CD4-positive, alpha-beta T cell (primary cell): ENCODE measurements at regions not wholly inside any gene's neighbourhood (a gene's known extent, or its start where the extent isn't known, plus 50 kb on each side); places are given as distances from the start of the nearest gene placed in this dataset.
"Not testable (repeated sequence)": the region's sequence is repeated elsewhere in the genome, so short reads cannot be mapped to it uniquely, and the experiment has no call there.

Experiments used
- ATAC-seq: fragments of 200-7000 bp; cut with Tn5 transposase; one replicate; pipeline ENCODE4 v1.10.0; 2022; ENCODE audit warnings: mild to moderate bottlenecking; ENCODE audit not compliant: poor library complexity
- CTCF ChIA-PET: fragments of 350-600 bp; sonication (Branson Sonifier 250); formaldehyde crosslinking; loops from one replicate; lab custom pipeline; 2021; ENCODE audit warnings: antibody characterized with exemption, inconsistent platforms; lab: Charles Lee
- POLR2A ChIA-PET: fragments of 350-600 bp; sonication (Branson Sonifier 250); formaldehyde crosslinking; loops from one replicate; lab custom pipeline; 2021; ENCODE audit warnings: antibody characterized with exemption, inconsistent platforms; lab: Charles Lee
- DNase-seq, 14 experiments: peaks; one replicate each; pipeline ENCODE4 v3.0.0-alpha.2; 2013 to 2020; ENCODE audit warnings: mixed read lengths in 2 of 14
- H3K27ac ChIP-seq, 2 donors: one replicate each; pipeline versions ENCODE4 v1.5.1 to v1.7.0; 2013; ENCODE audit warnings: low read length in 2 of 2, low read depth in 1 of 2, mild to moderate bottlenecking in 1 of 2
- H3K27me3 ChIP-seq, 2 experiments: 1 replicate in 1 of 2; 2 replicates in 1 of 2; pipeline versions ENCODE4 v1.6.1 to v1.7.0; 2013; ENCODE audit warnings: low read length in 2 of 2, control low read depth in 1 of 2, mild to moderate bottlenecking in 1 of 2, moderate library complexity in 1 of 2; ENCODE audit not compliant: insufficient read depth in 2 of 2, control insufficient read depth in 1 of 2
- H3K36me3 ChIP-seq: one replicate; pipeline ENCODE4 v1.6.1; 2013; ENCODE audit warnings: low read length, control low read depth; ENCODE audit not compliant: insufficient read depth
- H3K4me1 ChIP-seq: one replicate; pipeline ENCODE4 v1.6.1; 2013; ENCODE audit warnings: low read length, control low read depth; ENCODE audit not compliant: insufficient read depth
- H3K4me3 ChIP-seq: one replicate; pipeline ENCODE4 v1.5.1; 2013; ENCODE audit warnings: mild to moderate bottlenecking, low read length, moderate library complexity
- H3K9me3 ChIP-seq, 2 experiments: 1 replicate in 1 of 2; 2 replicates in 1 of 2; pipeline versions ENCODE4 v1.6.1 to v1.7.0; 2013; ENCODE audit warnings: low read length in 2 of 2, mild to moderate bottlenecking in 2 of 2, control low read depth in 1 of 2, moderate library complexity in 1 of 2; ENCODE audit not compliant: control insufficient read depth in 1 of 2, insufficient read depth in 1 of 2
- H3K27ac Mint-ChIP-seq: one replicate; pipeline ENCODE4 v1.8.0; 2020; ENCODE audit warnings: mixed read lengths
- H3K27me3 Mint-ChIP-seq: one replicate; pipeline ENCODE4 v1.8.0; 2021; ENCODE audit warnings: mixed read lengths
- H3K36me3 Mint-ChIP-seq: one replicate; pipeline ENCODE4 v1.8.0; 2021; ENCODE audit warnings: low read depth, mixed read lengths
- H3K4me1 Mint-ChIP-seq: one replicate; pipeline ENCODE4 v1.8.0; 2021; ENCODE audit warnings: low read depth, mixed read lengths
- H3K4me3 Mint-ChIP-seq: one replicate; pipeline ENCODE4 v1.8.0; 2020; ENCODE audit warnings: mild to moderate bottlenecking, mixed read lengths
- H3K9me3 Mint-ChIP-seq: one replicate; pipeline ENCODE4 v1.8.0; 2020; ENCODE audit warnings: mixed read lengths
- intact Hi-C, 2 experiments: fragments of 100-400 bp; cut with DNase I in 1 of 2; cut with micrococcal nuclease in 1 of 2; formaldehyde crosslinking; loops; one replicate each; pipeline versions ENCODE4 v1.15.1 to v1.9.0; 2023 to 2025; cut with DNase I, micrococcal nuclease

DNA sequence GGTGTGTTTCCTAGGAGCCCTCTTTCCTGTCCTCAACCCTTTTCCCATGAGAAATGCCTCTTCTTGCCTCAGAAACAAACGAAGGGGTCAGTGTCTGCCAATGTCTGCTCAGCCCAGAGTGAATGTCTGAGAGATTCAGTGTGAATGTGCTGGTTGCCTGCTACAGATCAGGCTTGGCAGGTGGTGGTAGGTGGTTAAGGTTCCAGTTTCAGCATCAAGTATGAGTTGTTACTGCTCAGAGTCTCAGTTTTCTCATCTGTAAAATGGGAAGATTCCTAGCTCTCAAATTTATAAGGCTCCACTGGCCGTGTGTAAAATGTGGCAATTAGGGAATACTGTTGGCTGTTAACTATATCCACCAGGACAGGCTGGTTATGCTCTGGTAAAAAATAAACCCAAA, 96.3 kb upstream of the PLGLB2 start:
- H3K27ac ChIP-seq, H3K4me3 Mint-ChIP-seq, POLR2A ChIA-PET, intact Hi-C loops, H3K27ac Mint-ChIP-seq, DNase-seq, H3K27me3 ChIP-seq, H3K4me1 ChIP-seq, H3K36me3 ChIP-seq, H3K4me1 Mint-ChIP-seq, H3K9me3 Mint-ChIP-seq, CTCF ChIA-PET, H3K27me3 Mint-ChIP-seq, ATAC-seq, H3K4me3 ChIP-seq, H3K36me3 Mint-ChIP-seq, H3K9me3 ChIP-seq: not testable (repeated sequence)

DNA sequence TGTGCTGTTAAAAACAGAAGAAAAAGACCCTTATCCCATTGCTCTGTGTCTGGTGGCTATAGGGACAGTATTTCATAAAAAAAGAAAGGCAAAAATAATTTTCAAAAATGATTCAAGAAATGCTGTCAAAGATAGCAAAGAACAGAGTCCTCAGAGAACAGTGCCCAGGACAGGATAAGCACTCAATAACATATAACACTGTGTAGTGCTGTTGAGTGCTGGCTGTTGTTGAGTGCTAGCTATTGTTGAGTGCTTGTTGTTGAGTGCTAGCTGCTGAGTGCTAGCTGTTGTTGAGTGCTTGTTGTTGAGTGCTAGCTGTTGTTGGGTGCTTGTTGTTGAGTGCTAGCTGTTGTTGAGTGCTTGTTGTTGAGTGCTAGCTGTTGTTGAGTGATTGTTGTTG, 94.5 kb upstream of the PLGLB2 start:
- DNase-seq, H3K4me1 Mint-ChIP-seq, H3K4me1 ChIP-seq, ATAC-seq, H3K4me3 ChIP-seq, POLR2A ChIA-PET, H3K9me3 ChIP-seq, CTCF ChIA-PET, H3K27ac Mint-ChIP-seq, intact Hi-C loops, H3K27me3 ChIP-seq, H3K27me3 Mint-ChIP-seq, H3K4me3 Mint-ChIP-seq, H3K27ac ChIP-seq, H3K9me3 Mint-ChIP-seq, H3K36me3 Mint-ChIP-seq, H3K36me3 ChIP-seq: not testable (repeated sequence)

DNA sequence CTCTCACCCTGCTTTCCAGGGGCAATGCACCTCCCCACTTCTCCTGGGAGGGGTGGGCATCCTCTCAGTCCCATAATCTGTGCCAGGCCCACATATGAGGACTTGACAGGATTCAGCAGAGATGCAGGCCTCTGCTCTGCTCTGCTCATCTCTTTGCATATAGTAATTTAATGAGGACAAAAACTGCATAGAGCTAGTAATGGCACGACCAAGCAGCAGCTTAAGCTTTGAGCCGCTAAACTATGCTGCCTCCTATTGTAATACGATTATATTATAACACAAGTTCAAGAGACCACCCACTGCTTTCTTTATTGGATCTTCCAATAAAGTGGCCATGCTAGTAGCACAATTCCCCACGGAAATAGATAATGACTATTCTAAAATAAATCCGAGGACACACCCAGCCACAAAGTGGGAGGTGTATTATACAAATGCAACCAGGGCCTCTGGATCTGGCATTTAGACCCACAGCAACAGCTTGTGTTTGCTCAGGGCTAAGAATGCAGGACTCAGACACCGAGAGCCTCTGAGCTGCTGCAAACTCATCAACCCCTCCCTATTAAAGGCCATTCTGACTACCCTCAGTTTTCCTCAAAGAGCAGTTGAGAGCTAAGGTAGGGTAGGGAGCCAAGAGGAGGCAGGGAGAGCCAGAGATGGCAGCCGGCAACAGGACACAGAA, 93.6 kb upstream of the PLGLB2 start:
- POLR2A ChIA-PET, H3K9me3 ChIP-seq, H3K27me3 Mint-ChIP-seq, H3K9me3 Mint-ChIP-seq, H3K4me1 ChIP-seq, H3K36me3 ChIP-seq, H3K27me3 ChIP-seq, H3K4me1 Mint-ChIP-seq, H3K27ac Mint-ChIP-seq, ATAC-seq, CTCF ChIA-PET, DNase-seq, H3K4me3 Mint-ChIP-seq, H3K36me3 Mint-ChIP-seq, intact Hi-C loops, H3K4me3 ChIP-seq, H3K27ac ChIP-seq: not testable (repeated sequence)

DNA sequence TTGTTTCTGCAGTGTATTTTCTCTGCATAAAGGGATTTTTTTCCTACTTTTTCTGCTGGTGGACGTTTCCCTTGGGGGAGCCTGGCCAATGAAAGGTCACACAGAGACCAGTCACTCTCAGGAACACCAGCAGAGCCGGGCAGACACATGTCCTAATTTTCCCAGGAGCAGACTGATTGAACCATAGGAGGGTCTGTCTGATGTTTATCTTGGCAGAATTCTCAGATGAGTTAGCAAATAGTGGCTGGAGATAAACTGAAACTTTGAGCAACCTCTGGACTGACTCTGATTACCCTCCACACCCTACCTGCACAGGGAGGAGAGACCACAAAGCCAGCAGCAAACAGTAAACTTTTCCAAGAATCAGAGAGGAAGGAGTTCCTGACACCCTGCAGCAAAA, 90.0 kb upstream of the PLGLB2 start:
- H3K9me3 ChIP-seq, ATAC-seq, intact Hi-C loops, H3K4me3 Mint-ChIP-seq, H3K27ac ChIP-seq, POLR2A ChIA-PET, H3K27ac Mint-ChIP-seq, DNase-seq, H3K36me3 ChIP-seq, H3K4me1 ChIP-seq, H3K4me3 ChIP-seq, H3K27me3 ChIP-seq, CTCF ChIA-PET, H3K4me1 Mint-ChIP-seq, H3K27me3 Mint-ChIP-seq, H3K9me3 Mint-ChIP-seq, H3K36me3 Mint-ChIP-seq: not testable (repeated sequence)

DNA sequence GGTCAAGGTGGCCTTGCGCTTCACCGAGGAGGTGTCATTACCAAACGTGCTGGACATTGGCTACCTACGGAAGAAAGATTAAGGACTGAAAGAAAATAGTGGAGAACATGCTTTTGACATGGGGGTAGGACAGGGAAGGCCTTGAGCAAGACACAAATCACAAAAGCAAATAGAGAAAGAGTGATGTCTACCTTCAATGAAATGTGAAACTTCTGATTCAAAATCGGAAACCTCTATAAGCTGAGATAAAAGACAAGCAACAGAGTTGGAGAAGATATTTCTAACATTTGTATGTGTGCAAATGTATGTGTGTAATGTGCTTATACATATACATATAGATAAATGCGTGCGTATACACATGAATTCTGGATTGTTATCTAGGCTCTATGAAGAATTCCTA, 89.5 kb upstream of the PLGLB2 start:
- intact Hi-C loops, ATAC-seq, H3K4me3 Mint-ChIP-seq: not testable (repeated sequence)

DNA sequence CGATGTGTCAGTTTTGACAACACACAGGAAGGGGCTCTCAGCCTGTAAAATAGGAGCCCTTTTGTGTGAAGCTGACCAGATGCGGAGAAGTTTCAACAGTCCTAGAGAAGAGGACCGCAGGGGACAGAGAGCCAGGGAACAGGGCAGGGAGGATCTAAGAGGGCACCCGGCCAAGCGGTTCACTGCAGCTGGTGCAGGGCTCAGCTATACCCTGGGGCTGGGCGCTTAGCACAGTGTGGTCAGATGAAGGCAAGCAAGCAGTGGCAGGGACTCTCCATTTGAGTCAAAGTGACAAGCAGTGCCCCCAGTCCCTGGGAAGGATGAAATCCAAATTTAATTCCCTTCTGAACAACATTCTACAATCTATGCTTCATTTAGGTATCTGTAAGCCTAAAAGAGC, 88.9 kb upstream of the PLGLB2 start:
- H3K4me1 ChIP-seq, H3K4me3 Mint-ChIP-seq, H3K9me3 ChIP-seq, intact Hi-C loops, H3K27ac ChIP-seq, ATAC-seq, H3K27me3 ChIP-seq, H3K36me3 ChIP-seq, DNase-seq, H3K4me1 Mint-ChIP-seq, H3K27ac Mint-ChIP-seq, H3K27me3 Mint-ChIP-seq, CTCF ChIA-PET, POLR2A ChIA-PET, H3K4me3 ChIP-seq, H3K9me3 Mint-ChIP-seq, H3K36me3 Mint-ChIP-seq: not testable (repeated sequence)

More for the DNA sequence above, 89.5 kb upstream of the PLGLB2 start:
- DNase-seq, H3K4me1 ChIP-seq, H3K27ac Mint-ChIP-seq, H3K4me3 ChIP-seq, H3K36me3 Mint-ChIP-seq, H3K9me3 Mint-ChIP-seq, H3K27me3 ChIP-seq, POLR2A ChIA-PET, H3K36me3 ChIP-seq, H3K27ac ChIP-seq, H3K27me3 Mint-ChIP-seq, CTCF ChIA-PET, H3K4me1 Mint-ChIP-seq, H3K9me3 ChIP-seq: not testable (repeated sequence)

DNA sequence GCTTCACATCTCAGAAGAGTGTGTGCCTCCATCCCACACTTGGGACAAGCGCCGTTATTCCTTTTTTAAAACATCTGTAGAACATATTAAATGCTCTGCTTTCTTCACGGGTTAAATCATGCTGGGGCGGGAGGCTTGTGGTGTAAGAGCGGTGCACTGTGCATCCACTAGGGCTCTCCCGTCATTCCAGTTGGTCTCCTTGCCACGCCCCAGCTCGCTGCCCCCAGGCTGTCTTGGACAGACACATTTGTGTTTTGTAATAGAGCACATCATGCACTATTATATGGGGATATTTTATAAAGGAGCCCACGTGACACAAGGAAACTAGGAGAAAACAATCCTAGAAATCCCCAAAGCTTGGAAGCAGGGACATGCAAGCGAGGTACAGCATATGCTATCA, 87.7 kb upstream of the PLGLB2 start:
- H3K27me3 ChIP-seq, H3K4me1 ChIP-seq, intact Hi-C loops, H3K36me3 Mint-ChIP-seq, H3K4me3 ChIP-seq, POLR2A ChIA-PET, H3K4me1 Mint-ChIP-seq, H3K4me3 Mint-ChIP-seq, H3K36me3 ChIP-seq, H3K27me3 Mint-ChIP-seq, DNase-seq, CTCF ChIA-PET, H3K9me3 ChIP-seq, H3K9me3 Mint-ChIP-seq, ATAC-seq, H3K27ac ChIP-seq, H3K27ac Mint-ChIP-seq: not testable (repeated sequence)
